DOHH2 (cell line): ENCODE measurements at regions not wholly inside any gene's neighbourhood (a gene's known extent, or its start where the extent isn't known, plus 50 kb on each side); places are given as distances from the start of the nearest gene placed in this dataset.

ENCODE experiments used
- CTCF ChIP-seq: fragments of 200-600 bp; sonication (generic); IDR thresholded peaks from one replicate; pipeline ENCODE4 v1.5.1; 2014; ENCODE audit warnings: antibody characterized with exemption, mild to moderate bottlenecking, low read depth, low read length; ENCODE audit not compliant: poor library complexity, severe bottlenecking
- EZH2phosphoT487 ChIP-seq: fragments of 200-600 bp; sonication (generic); IDR thresholded peaks from 2 replicates; pipeline ENCODE4 v1.6.1; 2017; ENCODE audit warnings: borderline replicate concordance, mild to moderate bottlenecking, antibody characterized with exemption, low read length, moderate library complexity, mixed read lengths

DNA sequence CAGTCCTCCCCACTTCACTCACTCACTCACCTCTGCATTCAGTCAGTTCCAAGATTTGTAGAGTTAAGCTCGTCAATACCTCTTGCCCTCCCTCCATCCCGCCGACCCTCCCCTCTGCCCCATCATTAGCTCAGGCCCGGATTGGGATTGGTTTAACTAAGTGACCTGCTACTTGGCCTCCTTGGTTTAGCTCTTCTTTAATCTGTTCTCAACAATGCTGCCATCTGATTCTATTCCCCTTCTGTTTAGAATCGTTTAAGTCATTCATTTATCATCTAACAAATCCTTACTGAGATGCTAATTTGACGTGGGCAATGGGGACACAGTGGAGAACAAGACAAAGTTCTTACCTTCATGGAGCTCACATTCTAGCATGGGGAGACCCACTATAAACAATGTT, 204.6 kb downstream of the MTX2 start:
- TF ChIP-seq CTCF (no peak), EZH2phosphoT487 (no peak)
